Heart left ventricle (tissue), 16 donors: ENCODE measurements at regions not wholly inside any gene's neighbourhood (a gene's known extent, or its start where the extent isn't known, plus 50 kb on each side); places are given as distances from the start of the nearest gene placed in this dataset.

ENCODE experiments used
- ATAC-seq, 4 donors: fragments of 200-7000 bp; cut with Tn5 transposase; one replicate each; pipeline ENCODE4 v1.9.1; 2020 to 2022; ENCODE audit warnings: moderate library complexity in 4 of 4, mild to moderate bottlenecking in 3 of 4, moderate number of reproducible peaks in 1 of 4
- DNase-seq, 5 donors: peaks; one replicate each; pipeline ENCODE4 v3.0.0-alpha.2; 2020
- H3K27ac ChIP-seq, 12 donors: fragments of 200-600 bp; sonication (generic) in 4 of 12; one replicate each; pipeline versions ENCODE4 v1.5.0 to v1.8.0; 2016 to 2022; ENCODE audit warnings: mild to moderate bottlenecking in 2 of 12
- H3K27me3 ChIP-seq, 9 donors: fragments of 200-600 bp; sonication (generic) in 2 of 9; one replicate each; pipeline versions ENCODE4 v1.5.1 to v1.8.0; 2016 to 2022; ENCODE audit warnings: mild to moderate bottlenecking in 3 of 9
- H3K36me3 ChIP-seq, 9 donors: fragments of 200-600 bp; sonication (generic) in 2 of 9; one replicate each; pipeline versions ENCODE4 v1.5.0 to v1.8.0; 2018 to 2022; ENCODE audit warnings: mild to moderate bottlenecking in 2 of 9
- H3K4me1 ChIP-seq, 12 donors: fragments of 200-600 bp; sonication (generic) in 4 of 12; one replicate each; pipeline versions ENCODE4 v1.5.0 to v1.8.0; 2016 to 2022; ENCODE audit warnings: mild to moderate bottlenecking in 3 of 12
- H3K4me3 ChIP-seq, 12 donors: fragments of 200-600 bp; sonication (generic) in 4 of 12; one replicate each; pipeline versions ENCODE4 v1.5.0 to v1.8.0; 2017 to 2022; ENCODE audit warnings: mild to moderate bottlenecking in 9 of 12, moderate library complexity in 4 of 12
- H3K9me3 ChIP-seq, 12 donors: fragments of 200-600 bp; sonication (generic) in 4 of 12; one replicate each; pipeline versions ENCODE4 v1.5.0 to v1.8.0; 2016 to 2022; ENCODE audit warnings: mild to moderate bottlenecking in 1 of 12
- POLR2A ChIP-seq, 2 donors: fragments of 450-650 bp; IDR thresholded peaks; one replicate each; pipeline ENCODE4 v1.6.1; 2017; ENCODE audit warnings: antibody characterized with exemption in 2 of 2, mild to moderate bottlenecking in 2 of 2, moderate library complexity in 2 of 2
- WGBS, 4 donors: extraction: QIAGEN DNeasy Blood & Tissue Kit in 2 of 4; methylation state at CpG; one replicate each; pipeline versions ENCODE4 v1.1.5 to v1.1.7; 2013 to 2018; 5-methylcytosine and 5-hydroxymethylcytosine counted together
- intact Hi-C, 10 donors: fragments of 100-400 bp; cut with DNase I; formaldehyde crosslinking; loops; one replicate each; pipeline versions ENCODE4 v1.11.1 to v1.14.2; 2022
- TF ChIP-seq, protein P1 (sequence below), 12 donors: fragments of 200-600 bp; sonication (generic) in 4 of 12; IDR thresholded peaks; one replicate each; pipeline versions ENCODE4 v1.5.0 to v1.8.0; 2018 to 2022; ENCODE audit warnings: antibody characterized with exemption in 12 of 12, mild to moderate bottlenecking in 5 of 12
- donor health status: ischemic (EF 13 %, LVEDD 7.1; RV severe dilation, severe dysfunction).
- donor health status: healthy with polysubstance abuse.
- donor health status: DM: no; HTN: yes; CAD: no.
- donor health status: DM: no; HTN: no; CAD: no.
- donor health status: ischemic (EF 25% LVEDD 6.9; RV normal size, moderate dysfunction).
- donor health status: ischemic (EF 25% LVEDD 5.7; RV mildly dilated, moderate dysfunction).
- donor health status: healthy.
- donor health status: DM: yes; HTN: yes; CAD: no.
- donor health status: ischemic (EF 35%, LVEDD 5.7; RV mildly dilated, moderate dysfunction).
- donor health status: nonischemic (EF 11% LVEDD 7.7; RV severe dilation, severe dysfunction).
- donor health status: DM: yes; HTN: yes; CAD: no.
- donor health status: PGD.
- donor health status: ischemic (EF 29% LVEDD 5.4; RV normal size, mild dysfunction).
- donor health status: nonischemic (EF 23%, LVEDD 6.1; RV moderate dilation, normal function).

DNA sequence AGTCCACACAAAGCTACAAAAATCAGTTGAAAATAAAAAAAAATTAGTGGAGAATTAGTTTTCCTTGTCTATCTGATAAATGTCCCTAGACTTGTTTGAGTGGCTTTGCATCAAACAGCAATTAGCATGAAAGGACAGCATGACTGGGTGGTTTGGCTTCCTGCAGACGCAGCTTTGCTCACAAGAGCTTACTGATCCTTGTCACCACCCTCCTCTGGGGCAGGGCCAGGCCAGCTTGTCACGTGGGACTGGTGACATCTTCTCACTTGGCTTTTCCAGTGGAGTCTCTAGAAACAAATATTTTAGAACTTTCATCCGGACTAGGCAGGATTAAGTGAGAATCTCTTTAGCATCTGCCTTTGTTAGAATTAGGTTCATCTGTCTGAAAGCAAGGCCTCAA, 76.0 kb upstream of the OLIG2 start:
- no peaks in the 10 kb centered on the region for H3K9me3 ChIP-seq
- H3K36me3 ChIP-seq = no peaks in the 10 kb centered on the region
- H3K27ac ChIP-seq = no peak overlapping the region
- H3K4me3 ChIP-seq = no peak overlapping the region
- peaks cover 0 to 28% (median 5%) of the 10 kb centered on the region in 9 donors for H3K27me3 ChIP-seq
- no peaks in the 10 kb centered on the region for H3K4me1 ChIP-seq
- TF ChIP-seq, protein P1, sequence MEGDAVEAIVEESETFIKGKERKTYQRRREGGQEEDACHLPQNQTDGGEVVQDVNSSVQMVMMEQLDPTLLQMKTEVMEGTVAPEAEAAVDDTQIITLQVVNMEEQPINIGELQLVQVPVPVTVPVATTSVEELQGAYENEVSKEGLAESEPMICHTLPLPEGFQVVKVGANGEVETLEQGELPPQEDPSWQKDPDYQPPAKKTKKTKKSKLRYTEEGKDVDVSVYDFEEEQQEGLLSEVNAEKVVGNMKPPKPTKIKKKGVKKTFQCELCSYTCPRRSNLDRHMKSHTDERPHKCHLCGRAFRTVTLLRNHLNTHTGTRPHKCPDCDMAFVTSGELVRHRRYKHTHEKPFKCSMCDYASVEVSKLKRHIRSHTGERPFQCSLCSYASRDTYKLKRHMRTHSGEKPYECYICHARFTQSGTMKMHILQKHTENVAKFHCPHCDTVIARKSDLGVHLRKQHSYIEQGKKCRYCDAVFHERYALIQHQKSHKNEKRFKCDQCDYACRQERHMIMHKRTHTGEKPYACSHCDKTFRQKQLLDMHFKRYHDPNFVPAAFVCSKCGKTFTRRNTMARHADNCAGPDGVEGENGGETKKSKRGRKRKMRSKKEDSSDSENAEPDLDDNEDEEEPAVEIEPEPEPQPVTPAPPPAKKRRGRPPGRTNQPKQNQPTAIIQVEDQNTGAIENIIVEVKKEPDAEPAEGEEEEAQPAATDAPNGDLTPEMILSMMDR (IDR thresholded peaks at IDR 0.05) = no peak
- TF ChIP-seq POLR2A (IDR thresholded peaks at IDR 0.05) = no peak
- ATAC-seq (no peak), DNase-seq (no peak)
- WGBS, 4 donors = 34 to 45% (median 41%) methylated on average over 3 of the region's 3 CpGs
- intact Hi-C loops = loop anchor here in 4 of 10 donors (10.0 kb wide), 4 partner anchors 55 to 495 kb away; no protein-coding TSS in a partner anchor

- WGBS, 4 donors = 57 to 63% (median 60%) methylated on average over 6 of the region's 6 CpGs
- no peaks in the 10 kb centered on the region for H3K36me3 ChIP-seq
- H3K4me1 ChIP-seq = no peaks in the 10 kb centered on the region
- no peak for TF ChIP-seq POLR2A (IDR thresholded peaks at IDR 0.05)
- TF ChIP-seq, protein P1 (IDR thresholded peaks at IDR 0.05) = no peak
- DNase-seq = no peak
- ATAC-seq = no peak
- no peaks in the 10 kb centered on the region for H3K9me3 ChIP-seq
- no peak overlapping the region for H3K4me3 ChIP-seq
- intact Hi-C loops = loop anchor here in 1 of 10 donors (10.0 kb wide), 1 partner anchor 56 kb away; no protein-coding TSS in a partner anchor
- no peak overlapping the region for H3K27ac ChIP-seq
- H3K27me3 ChIP-seq = peaks cover 0 to 41% (median 5%) of the 10 kb centered on the region in 9 donors
These were observed 74.7 kb upstream of the OLIG2 start for GRCh38 chr21:32951041-32951440.

DNA sequence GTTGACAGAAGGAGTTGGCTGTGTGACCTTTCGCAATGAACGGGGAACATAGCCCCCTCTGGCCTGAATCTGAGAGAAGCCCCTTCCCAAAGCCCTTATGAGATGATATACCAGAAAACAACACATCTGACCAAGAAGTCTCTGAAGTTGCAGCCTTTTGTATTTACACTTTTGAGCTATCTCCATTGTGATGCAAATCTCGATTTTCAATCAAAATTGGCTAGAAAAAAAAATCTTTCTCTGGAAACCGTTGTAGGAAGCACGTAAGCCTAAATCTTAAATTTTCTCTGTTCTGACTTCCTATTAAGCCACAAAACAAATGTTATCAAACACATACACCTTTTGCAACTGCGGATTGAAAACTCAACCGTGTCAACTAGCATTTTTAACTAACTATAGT, 71.4 kb upstream of the OLIG2 start:
- intact Hi-C loops = loop anchor here in 1 of 10 donors (10.0 kb wide), 1 partner anchor 60 kb away; no protein-coding TSS in a partner anchor
- no peaks in the 10 kb centered on the region for H3K36me3 ChIP-seq
- no peaks in the 10 kb centered on the region for H3K9me3 ChIP-seq
- DNase-seq (no peak), ATAC-seq (no peak)
- WGBS, 4 donors = 44 to 58% (median 51%) methylated on average over 7 of the region's 7 CpGs
- H3K4me1 ChIP-seq = no peaks in the 10 kb centered on the region
- no peak overlapping the region for H3K27ac ChIP-seq
- H3K4me3 ChIP-seq = no peak overlapping the region
- TF ChIP-seq, protein P1 (IDR thresholded peaks at IDR 0.05) = no peak
- no peak for TF ChIP-seq POLR2A (IDR thresholded peaks at IDR 0.05)
- H3K27me3 ChIP-seq = peaks cover 0 to 72% (median 7%) of the 10 kb centered on the region in 9 donors

GRCh38 chr21:32955311-32956060, 70.2 kb upstream of the OLIG2 start:
- H3K4me3 ChIP-seq = no peak overlapping the region
- 61 to 72% (median 65%) methylated on average over 16 to 20 of the region's 20 CpGs for WGBS, 4 donors
- H3K36me3 ChIP-seq = no peaks in the 10 kb centered on the region
- intact Hi-C loops = loop anchor here in 1 of 10 donors (10.0 kb wide), 1 partner anchor 61 kb away; no protein-coding TSS in a partner anchor
- DNase-seq (no peak), ATAC-seq (no peak)
- no peaks in the 10 kb centered on the region for H3K4me1 ChIP-seq
- TF ChIP-seq, protein P1 (IDR thresholded peaks at IDR 0.05) = no peak
- no peak for TF ChIP-seq POLR2A (IDR thresholded peaks at IDR 0.05)
- peaks cover 0 to 82% (median 12%) of the 10 kb centered on the region in 9 donors for H3K27me3 ChIP-seq
- H3K9me3 ChIP-seq = no peaks in the 10 kb centered on the region
- no peak overlapping the region for H3K27ac ChIP-seq
